Natural killer cell (primary cell): ENCODE measurements at regions not wholly inside any gene's neighbourhood (a gene's known extent, or its start where the extent isn't known, plus 50 kb on each side); places are given as distances from the start of the nearest gene placed in this dataset.

Experiments used
- ATAC-seq, 3 donors: fragments of 150-1000 bp in 2 of 3; fragments of 200-7000 bp in 1 of 3; cut with Tn5 transposase; 1 replicate in 1 of 3; 2 replicates in 2 of 3; pipeline ENCODE4 v1.10.0; 2021; ENCODE audit warnings: mild to moderate bottlenecking in 2 of 3, moderate library complexity in 2 of 3
- DNase-seq, 2 donors: peaks; one replicate each; pipeline versions ENCODE4 v3.0.0 to v3.0.0-alpha.2; 2013 to 2021; ENCODE audit warnings: mixed read lengths in 1 of 2
- H3K27ac ChIP-seq: one replicate; pipeline ENCODE4 v1.5.1; 2013; ENCODE audit warnings: mild to moderate bottlenecking, low read length
- H3K27me3 ChIP-seq: one replicate; pipeline ENCODE4 v1.6.1; 2013; ENCODE audit warnings: low read length; ENCODE audit not compliant: control insufficient read depth, insufficient read depth
- H3K36me3 ChIP-seq: one replicate; pipeline ENCODE4 v1.6.1; 2013; ENCODE audit warnings: low read length; ENCODE audit not compliant: control insufficient read depth, insufficient read depth
- H3K4me1 ChIP-seq: one replicate; pipeline ENCODE4 v1.6.1; 2013; ENCODE audit warnings: low read length; ENCODE audit not compliant: control insufficient read depth, insufficient read depth
- H3K4me3 ChIP-seq: one replicate; pipeline ENCODE4 v1.5.1; 2013; ENCODE audit warnings: low read length
- H3K9me3 ChIP-seq: one replicate; pipeline ENCODE4 v1.6.1; 2013; ENCODE audit warnings: low read length; ENCODE audit not compliant: control insufficient read depth, insufficient read depth
- H3K27ac Mint-ChIP-seq, 2 donors: one replicate each; pipeline ENCODE4 v1.8.0; 2022; ENCODE audit warnings: mild to moderate bottlenecking in 2 of 2, mixed read lengths in 2 of 2, moderate library complexity in 1 of 2
- H3K27me3 Mint-ChIP-seq, 2 donors: one replicate each; pipeline ENCODE4 v1.8.0; 2022; ENCODE audit warnings: low read depth in 2 of 2, mixed read lengths in 2 of 2
- H3K36me3 Mint-ChIP-seq: one replicate; pipeline ENCODE4 v1.8.0; 2022; ENCODE audit warnings: mixed read lengths
- H3K4me1 Mint-ChIP-seq, 2 donors: one replicate each; pipeline ENCODE4 v1.8.0; 2022; ENCODE audit warnings: mixed read lengths in 2 of 2
- H3K4me3 Mint-ChIP-seq: one replicate; pipeline ENCODE4 v1.8.0; 2022; ENCODE audit warnings: mild to moderate bottlenecking, moderate library complexity, mixed read lengths
- H3K9me3 Mint-ChIP-seq, 2 donors: one replicate each; pipeline ENCODE4 v1.8.0; 2022; ENCODE audit warnings: mixed read lengths in 2 of 2
- CTCF ChIP-seq: fragments of 200-600 bp; IDR thresholded peaks from one replicate; pipeline ENCODE4 v1.8.0; 2022; ENCODE audit warnings: antibody characterized with exemption
- WGBS: methylation state at CpG from one replicate; pipeline ENCODE4 v1.1.7; 2013; ENCODE audit warnings: missing lambda C conversion rate; ENCODE audit not compliant: insufficient coverage; 5-methylcytosine and 5-hydroxymethylcytosine counted together
- intact Hi-C: fragments of 100-400 bp; cut with micrococcal nuclease; formaldehyde crosslinking; loops from one replicate; pipeline ENCODE4 v1.14.2; 2022

- H3K27ac ChIP-seq, result no peak overlapping the region
- Mint-ChIP-seq H3K4me1 (no peaks in the 10 kb centered on the region), H3K36me3 (no peaks in the 10 kb centered on the region), H3K4me3 (no peak overlapping the region), H3K27ac (no peak overlapping the region), H3K9me3 (no peaks in the 10 kb centered on the region), H3K27me3 (peaks cover 0 to 3% of the 10 kb centered on the region in 2 donors)
- no peaks in the 10 kb centered on the region for H3K27me3 ChIP-seq
- no peak for TF ChIP-seq CTCF
- WGBS, result 76% methylated on average over 4 of the region's 6 CpGs
- ATAC-seq (no peak), DNase-seq (no peak)
- H3K4me1 ChIP-seq, result no peaks in the 10 kb centered on the region
- no peaks in the 10 kb centered on the region for H3K36me3 ChIP-seq
- no peak overlapping the region for H3K4me3 ChIP-seq
- intact Hi-C loops, result no loop called here
- no peaks in the 10 kb centered on the region for H3K9me3 ChIP-seq
These were observed 207.9 kb upstream of the CD180 start for GRCh38 chr5:67404256-67405100.

- Histone ChIP-seq H3K9me3 (no peaks in the 10 kb centered on the region), H3K4me3 (no peak overlapping the region), H3K4me1 (no peaks in the 10 kb centered on the region), H3K27me3 (no peaks in the 10 kb centered on the region), H3K36me3 (no peaks in the 10 kb centered on the region), H3K27ac (no peak overlapping the region)
- TF ChIP-seq CTCF, result no peak
- DNase-seq (no peak), ATAC-seq (no peak)
- Mint-ChIP-seq H3K4me1 (no peaks in the 10 kb centered on the region), H3K27ac (no peak overlapping the region), H3K36me3 (no peaks in the 10 kb centered on the region), H3K27me3 (peaks cover 0 to 3% of the 10 kb centered on the region in 2 donors), H3K9me3 (no peaks in the 10 kb centered on the region), H3K4me3 (no peak overlapping the region)
- intact Hi-C loops, result no loop called here
- 84% methylated on average over 3 of the region's 5 CpGs for WGBS
These were observed 205.9 kb upstream of the CD180 start for GRCh38 chr5:67402526-67402925.

DNA sequence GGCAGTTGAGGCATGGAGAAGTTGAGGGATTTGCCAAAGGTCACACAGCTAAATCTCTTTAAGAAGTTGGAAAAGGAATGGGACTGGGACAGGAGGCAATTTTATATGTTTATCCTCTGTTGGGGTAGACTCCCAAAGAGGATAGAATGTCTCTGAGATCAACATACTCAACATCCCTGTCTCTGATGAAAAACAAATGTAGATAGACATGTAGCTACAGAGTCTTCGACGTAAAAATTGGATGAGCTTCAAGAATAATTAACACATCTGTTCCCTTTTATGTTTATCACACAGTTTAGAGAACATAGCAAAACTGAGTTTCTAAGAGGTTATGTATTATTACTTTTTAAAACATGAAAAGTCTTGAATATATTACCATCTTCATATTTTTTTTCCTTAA is 204.6 kb upstream of the CD180 start:
- Mint-ChIP-seq H3K4me3 (no peak overlapping the region), H3K36me3 (no peaks in the 10 kb centered on the region), H3K4me1 (no peaks in the 10 kb centered on the region), H3K27me3 (peaks cover 0 to 3% of the 10 kb centered on the region in 2 donors), H3K9me3 (no peaks in the 10 kb centered on the region), H3K27ac (no peak overlapping the region)
- Histone ChIP-seq H3K36me3 (no peaks in the 10 kb centered on the region), H3K4me1 (no peaks in the 10 kb centered on the region), H3K27me3 (no peaks in the 10 kb centered on the region), H3K4me3 (no peak overlapping the region), H3K27ac (no peak overlapping the region), H3K9me3 (no peaks in the 10 kb centered on the region)
- no peak for TF ChIP-seq CTCF
- no CpG with 5 or more reads among the region's 2 CpGs for WGBS
- intact Hi-C loops, result no loop called here
- no peak for ATAC-seq
- no peak for DNase-seq

- no peak overlapping the region for H3K4me3 ChIP-seq
- no peaks in the 10 kb centered on the region for H3K36me3 ChIP-seq
- no peak for TF ChIP-seq CTCF
- Mint-ChIP-seq H3K27me3 (peaks cover 0 to 3% of the 10 kb centered on the region in 2 donors), H3K36me3 (no peaks in the 10 kb centered on the region), H3K9me3 (no peaks in the 10 kb centered on the region), H3K4me1 (no peaks in the 10 kb centered on the region), H3K4me3 (no peak overlapping the region), H3K27ac (no peak overlapping the region)
- no peaks in the 10 kb centered on the region for H3K27me3 ChIP-seq
- no peak overlapping the region for H3K27ac ChIP-seq
- DNase-seq, result no peak
- H3K4me1 ChIP-seq, result no peaks in the 10 kb centered on the region
- WGBS, result 92% methylated on average over 2 of the region's 3 CpGs
- H3K9me3 ChIP-seq, result no peaks in the 10 kb centered on the region
- intact Hi-C loops, result no loop called here
- ATAC-seq, result no peak
These were observed 204.2 kb upstream of the CD180 start for GRCh38 chr5:67400752-67401151.
